IgD-negative memory B cell (primary cell): ENCODE measurements at regions not wholly inside any gene's neighbourhood (a gene's known extent, or its start where the extent isn't known, plus 50 kb on each side); places are given as distances from the start of the nearest gene placed in this dataset.
"Not testable (repeated sequence)": the region's sequence is repeated elsewhere in the genome, so short reads cannot be mapped to it uniquely, and the experiment has no call there.

ENCODE experiments used
- H3K27ac Mint-ChIP-seq, 3 donors: one replicate each; pipeline ENCODE4 v1.8.0; 2020 to 2022; ENCODE audit warnings: mild to moderate bottlenecking in 3 of 3, mixed read lengths in 3 of 3, moderate library complexity in 1 of 3
- H3K27me3 Mint-ChIP-seq: one replicate; pipeline ENCODE4 v1.8.0; 2021; ENCODE audit warnings: mixed read lengths
- H3K36me3 Mint-ChIP-seq: one replicate; pipeline ENCODE4 v1.8.0; 2020; ENCODE audit warnings: mild to moderate bottlenecking, mixed read lengths
- H3K4me1 Mint-ChIP-seq, 3 donors: one replicate each; pipeline ENCODE4 v1.8.0; 2020 to 2022; ENCODE audit warnings: mixed read lengths in 3 of 3, mild to moderate bottlenecking in 1 of 3
- H3K4me3 Mint-ChIP-seq, 4 donors: one replicate each; pipeline ENCODE4 v1.8.0; 2020 to 2022; ENCODE audit warnings: mild to moderate bottlenecking in 4 of 4, mixed read lengths in 4 of 4, moderate library complexity in 3 of 4
- H3K9me3 Mint-ChIP-seq, 3 donors: one replicate each; pipeline ENCODE4 v1.8.0; 2020 to 2021; ENCODE audit warnings: mixed read lengths in 3 of 3, mild to moderate bottlenecking in 1 of 3

GRCh38 chr13:71382285-71382684 lies 484.7 kb downstream of the DACH1 start:
- no peaks in the 10 kb centered on the region for H3K27me3 Mint-ChIP-seq

GRCh38 chr13:71380191-71380590 lies 486.8 kb downstream of the DACH1 start:
- no peak overlapping the region for H3K27ac Mint-ChIP-seq

More at GRCh38 chr13:71382285-71382684, 484.7 kb downstream of the DACH1 start:
- peaks cover 0 to 11% (median 3%) of the 10 kb centered on the region in 3 donors for H3K9me3 Mint-ChIP-seq
- no peak overlapping the region for H3K4me3 Mint-ChIP-seq
- H3K27ac Mint-ChIP-seq: no peak overlapping the region
- H3K4me1 Mint-ChIP-seq: no peaks in the 10 kb centered on the region
- H3K36me3 Mint-ChIP-seq: no peaks in the 10 kb centered on the region

GRCh38 chr13:71378961-71379905 lies 487.8 kb downstream of the DACH1 start:
- peaks cover 0 to 11% (median 3%) of the 10 kb centered on the region in 3 donors for H3K9me3 Mint-ChIP-seq
- H3K36me3 Mint-ChIP-seq: no peaks in the 10 kb centered on the region
- no peaks in the 10 kb centered on the region for H3K27me3 Mint-ChIP-seq
- no peak overlapping the region for H3K4me3 Mint-ChIP-seq
- no peak overlapping the region for H3K27ac Mint-ChIP-seq
- H3K4me1 Mint-ChIP-seq: no peaks in the 10 kb centered on the region

More at GRCh38 chr13:71380191-71380590, 486.8 kb downstream of the DACH1 start:
- Mint-ChIP-seq H3K4me3 (no peak overlapping the region), H3K27me3 (no peaks in the 10 kb centered on the region), H3K36me3 (no peaks in the 10 kb centered on the region), H3K9me3 (peaks cover 0 to 11% (median 3%) of the 10 kb centered on the region in 3 donors), H3K4me1 (no peaks in the 10 kb centered on the region)

- Mint-ChIP-seq H3K27me3 (no peaks in the 10 kb centered on the region), H3K36me3 (no peaks in the 10 kb centered on the region), H3K9me3 (peaks cover 0 to 2% (median 0%) of the 10 kb centered on the region in 3 donors), H3K4me1 (no peaks in the 10 kb centered on the region), H3K27ac (no peak overlapping the region), H3K4me3 (no peak overlapping the region)
These were observed 492.4 kb downstream of the DACH1 start for GRCh38 chr13:71374471-71375049.

GRCh38 chr13:71368336-71368735 lies 498.7 kb downstream of the DACH1 start:
- no peaks in the 10 kb centered on the region for H3K4me1 Mint-ChIP-seq
- no peak overlapping the region for H3K4me3 Mint-ChIP-seq
- no peak overlapping the region for H3K27ac Mint-ChIP-seq

GRCh38 chr13:71360041-71360440 lies 507.0 kb downstream of the DACH1 start:
- H3K36me3 Mint-ChIP-seq: no peaks in the 10 kb centered on the region
- H3K27ac Mint-ChIP-seq: no peak overlapping the region
- H3K9me3 Mint-ChIP-seq: peaks cover 2 to 5% (median 2%) of the 10 kb centered on the region in 3 donors
- H3K4me3 Mint-ChIP-seq: no peak overlapping the region
- no peaks in the 10 kb centered on the region for H3K27me3 Mint-ChIP-seq
- H3K4me1 Mint-ChIP-seq: no peaks in the 10 kb centered on the region

More at GRCh38 chr13:71368336-71368735, 498.7 kb downstream of the DACH1 start:
- H3K27me3 Mint-ChIP-seq: no peaks in the 10 kb centered on the region
- peaks cover 0 to 7% (median 0%) of the 10 kb centered on the region in 3 donors for H3K9me3 Mint-ChIP-seq
- H3K36me3 Mint-ChIP-seq: no peaks in the 10 kb centered on the region

GRCh38 chr13:71359641-71360040 lies 507.4 kb downstream of the DACH1 start:
- H3K36me3 Mint-ChIP-seq: no peaks in the 10 kb centered on the region
- H3K9me3 Mint-ChIP-seq: peaks cover 2 to 4% (median 3%) of the 10 kb centered on the region in 3 donors
- H3K4me3 Mint-ChIP-seq: no peak overlapping the region
- no peaks in the 10 kb centered on the region for H3K27me3 Mint-ChIP-seq
- no peak overlapping the region for H3K27ac Mint-ChIP-seq
- no peaks in the 10 kb centered on the region for H3K4me1 Mint-ChIP-seq

- H3K27ac Mint-ChIP-seq: no peak overlapping the region
- H3K27me3 Mint-ChIP-seq: no peaks in the 10 kb centered on the region
- no peaks in the 10 kb centered on the region for H3K36me3 Mint-ChIP-seq
- peaks cover 1 to 4% (median 2%) of the 10 kb centered on the region in 3 donors for H3K9me3 Mint-ChIP-seq
- no peaks in the 10 kb centered on the region for H3K4me1 Mint-ChIP-seq
- no peak overlapping the region for H3K4me3 Mint-ChIP-seq
These were observed 508.8 kb downstream of the DACH1 start for GRCh38 chr13:71358218-71358617.

GRCh38 chr13:71355010-71355409 lies 512.0 kb downstream of the DACH1 start:
- Mint-ChIP-seq H3K4me3 (no peak overlapping the region), H3K36me3 (no peaks in the 10 kb centered on the region), H3K4me1 (no peaks in the 10 kb centered on the region), H3K27me3 (no peaks in the 10 kb centered on the region), H3K9me3 (peaks cover 1 to 4% (median 2%) of the 10 kb centered on the region in 3 donors), H3K27ac (no peak overlapping the region)

- H3K9me3 Mint-ChIP-seq: peaks cover 0 to 9% (median 2%) of the 10 kb centered on the region in 3 donors
- no peaks in the 10 kb centered on the region for H3K27me3 Mint-ChIP-seq
- H3K4me3 Mint-ChIP-seq: no peak overlapping the region
- no peak overlapping the region for H3K27ac Mint-ChIP-seq
- no peaks in the 10 kb centered on the region for H3K36me3 Mint-ChIP-seq
- no peaks in the 10 kb centered on the region for H3K4me1 Mint-ChIP-seq
These were observed 516.1 kb downstream of the DACH1 start for GRCh38 chr13:71350886-71351285.

- not testable (repeated sequence) for H3K36me3 Mint-ChIP-seq, H3K27ac Mint-ChIP-seq, H3K27me3 Mint-ChIP-seq, H3K4me3 Mint-ChIP-seq, H3K9me3 Mint-ChIP-seq, H3K4me1 Mint-ChIP-seq
These were observed 521.1 kb downstream of the DACH1 start for GRCh38 chr13:71345856-71346255.

GRCh38 chr13:71339736-71340135 lies 527.3 kb downstream of the DACH1 start:
- H3K4me1 Mint-ChIP-seq: no peaks in the 10 kb centered on the region
- no peaks in the 10 kb centered on the region for H3K27me3 Mint-ChIP-seq
- H3K36me3 Mint-ChIP-seq: peaks cover 2% of the 10 kb centered on the region
- H3K9me3 Mint-ChIP-seq: peaks cover 0 to 1% (median 0%) of the 10 kb centered on the region in 3 donors
- no peak overlapping the region for H3K4me3 Mint-ChIP-seq
- no peak overlapping the region for H3K27ac Mint-ChIP-seq

GRCh38 chr13:71339005-71339404 lies 528.0 kb downstream of the DACH1 start:
- Mint-ChIP-seq H3K4me1 (no peaks in the 10 kb centered on the region), H3K27me3 (no peaks in the 10 kb centered on the region), H3K4me3 (no peak overlapping the region), H3K27ac (no peak overlapping the region), H3K9me3 (peaks cover 0 to 1% (median 0%) of the 10 kb centered on the region in 3 donors), H3K36me3 (peaks cover 2% of the 10 kb centered on the region)

- H3K27ac Mint-ChIP-seq: no peak overlapping the region
- H3K4me3 Mint-ChIP-seq: no peak overlapping the region
- H3K9me3 Mint-ChIP-seq: no peaks in the 10 kb centered on the region
- H3K27me3 Mint-ChIP-seq: no peaks in the 10 kb centered on the region
- no peaks in the 10 kb centered on the region for H3K4me1 Mint-ChIP-seq
- peaks cover 2% of the 10 kb centered on the region for H3K36me3 Mint-ChIP-seq
These were observed 528.9 kb downstream of the DACH1 start for GRCh38 chr13:71338070-71338469.

- Mint-ChIP-seq H3K36me3 (no peaks in the 10 kb centered on the region), H3K27ac (no peak overlapping the region), H3K9me3 (peaks cover 0 to 6% (median 0%) of the 10 kb centered on the region in 3 donors), H3K27me3 (no peaks in the 10 kb centered on the region), H3K4me1 (no peaks in the 10 kb centered on the region), H3K4me3 (no peak overlapping the region)
These were observed 539.7 kb downstream of the DACH1 start for GRCh38 chr13:71327266-71327665.
